ENCODE measurements at regions not wholly inside any gene's neighbourhood (a gene's known extent, or its start where the extent isn't known, plus 50 kb on each side); places are given as distances from the start of the nearest gene placed in this dataset. TPM values are rescaled to one million over a fixed set of nuclear protein-coding genes. Genes with fewer than 3 reads are reported as not detected.

DNA sequence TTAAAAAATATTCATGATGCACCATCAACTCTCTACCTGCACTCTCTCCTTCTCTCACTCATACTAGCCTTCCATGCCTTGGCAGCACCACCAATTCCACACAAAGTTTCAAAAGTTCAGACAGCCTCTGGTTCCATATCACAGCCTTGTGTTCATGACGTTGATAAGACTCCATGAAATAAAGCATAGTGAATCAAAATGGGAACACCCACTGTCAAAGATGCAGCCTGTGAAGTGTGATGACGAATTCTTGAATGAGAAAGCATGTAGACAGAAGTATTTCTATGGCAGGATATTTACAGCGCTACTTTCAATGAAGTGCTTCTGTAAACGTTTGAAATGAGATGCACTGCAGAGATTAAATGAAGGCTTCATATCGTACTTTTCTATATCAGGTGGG, 77.3 kb upstream of the FERMT1 start:
- TF ChIP-seq, protein P1, sequence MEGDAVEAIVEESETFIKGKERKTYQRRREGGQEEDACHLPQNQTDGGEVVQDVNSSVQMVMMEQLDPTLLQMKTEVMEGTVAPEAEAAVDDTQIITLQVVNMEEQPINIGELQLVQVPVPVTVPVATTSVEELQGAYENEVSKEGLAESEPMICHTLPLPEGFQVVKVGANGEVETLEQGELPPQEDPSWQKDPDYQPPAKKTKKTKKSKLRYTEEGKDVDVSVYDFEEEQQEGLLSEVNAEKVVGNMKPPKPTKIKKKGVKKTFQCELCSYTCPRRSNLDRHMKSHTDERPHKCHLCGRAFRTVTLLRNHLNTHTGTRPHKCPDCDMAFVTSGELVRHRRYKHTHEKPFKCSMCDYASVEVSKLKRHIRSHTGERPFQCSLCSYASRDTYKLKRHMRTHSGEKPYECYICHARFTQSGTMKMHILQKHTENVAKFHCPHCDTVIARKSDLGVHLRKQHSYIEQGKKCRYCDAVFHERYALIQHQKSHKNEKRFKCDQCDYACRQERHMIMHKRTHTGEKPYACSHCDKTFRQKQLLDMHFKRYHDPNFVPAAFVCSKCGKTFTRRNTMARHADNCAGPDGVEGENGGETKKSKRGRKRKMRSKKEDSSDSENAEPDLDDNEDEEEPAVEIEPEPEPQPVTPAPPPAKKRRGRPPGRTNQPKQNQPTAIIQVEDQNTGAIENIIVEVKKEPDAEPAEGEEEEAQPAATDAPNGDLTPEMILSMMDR (IDR thresholded peaks at IDR 0.05), result no peak
- ATAC-seq (ENCODE audit: low FRiP score), result no peak

GRCh38 chr20:6185268-6185667, 62.4 kb upstream of the FERMT1 start:
- DNase-seq (ENCODE audit: low spot score) (no peak), ATAC-seq (ENCODE audit: low FRiP score) (no peak)
- TF ChIP-seq, protein P1 (IDR thresholded peaks at IDR 0.05), result no peak

More for the DNA sequence above, 77.3 kb upstream of the FERMT1 start:
- DNase-seq (ENCODE audit: low spot score), result no peak

- TF ChIP-seq, protein P1 (IDR thresholded peaks at IDR 0.05), result no peak
- DNase-seq (ENCODE audit: low spot score) (no peak), ATAC-seq (ENCODE audit: low FRiP score) (no peak)
These were observed 61.3 kb upstream of the FERMT1 start for GRCh38 chr20:6184086-6184485.

GRCh38 chr20:6180531-6180930, 57.7 kb upstream of the FERMT1 start:
- no peak for DNase-seq (ENCODE audit: low spot score)
- TF ChIP-seq, protein P1 (IDR thresholded peaks at IDR 0.05), result no peak

GRCh38 chr20:6178537-6178936, 55.7 kb upstream of the FERMT1 start:
- TF ChIP-seq, protein P1 (IDR thresholded peaks at IDR 0.05), result no peak
- no peak for ATAC-seq (ENCODE audit: low FRiP score)
- no peak for DNase-seq (ENCODE audit: low spot score)

More at GRCh38 chr20:6180531-6180930, 57.7 kb upstream of the FERMT1 start:
- no peak for ATAC-seq (ENCODE audit: low FRiP score)

DNA sequence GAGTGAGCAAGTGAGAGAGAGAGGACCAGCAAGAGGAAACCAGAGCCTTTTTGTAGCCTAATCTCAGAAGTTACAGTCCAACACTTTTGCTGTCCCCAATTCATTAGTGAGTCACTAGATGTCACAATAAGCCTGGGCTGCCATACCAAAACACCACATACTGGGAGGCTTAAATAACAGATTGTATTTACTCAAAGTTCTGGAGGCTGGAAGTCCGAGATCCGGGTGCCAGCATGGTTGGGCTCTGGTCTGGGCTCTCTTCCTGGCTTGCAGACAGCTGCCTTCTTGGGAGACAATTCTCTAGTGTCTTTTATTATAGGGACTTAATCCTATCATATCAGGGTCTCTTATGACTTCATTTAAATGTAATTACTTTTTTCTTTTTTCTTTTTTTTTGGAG, 50.7 kb upstream of the FERMT1 start:
- DNase-seq (ENCODE audit: low spot score) (no peak), ATAC-seq (ENCODE audit: low FRiP score) (no peak)
- TF ChIP-seq, protein P1 (IDR thresholded peaks at IDR 0.05), result no peak

Small RNAs in the stretch of these regions (small RNA-seq; reads per million reads assigned to genes)
- gene AL109618.2, result not detected

Data from omental fat pad (tissue), 3 donors.